Muscle of back (tissue), 3 donors: ENCODE measurements at regions not wholly inside any gene's neighbourhood (a gene's known extent, or its start where the extent isn't known, plus 50 kb on each side); places are given as distances from the start of the nearest gene placed in this dataset.
A peak's percentile ranks its signal among the peaks of the same experiment; 100 is the strongest.
"Not testable (repeated sequence)": the region's sequence is repeated elsewhere in the genome, so short reads cannot be mapped to it uniquely, and the experiment has no call there.

Experiments
- DNase-seq, 3 donors: peaks; one replicate each; pipeline versions ENCODE4 v3.0.0 to v3.0.0-alpha.2; 2013

GRCh38 chrX:128000033-128000432 lies 52.2 kb downstream of the ACTRT1 start:
- not testable (repeated sequence) for DNase-seq

- DNase-seq = no peak
Observed at GRCh38 chrX:127963696-127964095, 88.5 kb downstream of the ACTRT1 start.

GRCh38 chrX:127947450-127947849 lies 104.8 kb downstream of the ACTRT1 start:
- DNase-seq = no peak

- DNase-seq = peak in 1 of 3 donors; percentile 0
Observed at GRCh38 chrX:127943571-127943970, 108.6 kb downstream of the ACTRT1 start.

GRCh38 chrX:127908384-127908783 lies 143.8 kb downstream of the ACTRT1 start:
- DNase-seq = no peak

- DNase-seq = no peak
Observed at GRCh38 chrX:127888767-127889166, 163.4 kb downstream of the ACTRT1 start.

GRCh38 chrX:127884921-127885320 lies 167.3 kb downstream of the ACTRT1 start:
- no peak for DNase-seq

- DNase-seq = no peak
Observed at GRCh38 chrX:127879585-127879984, 172.6 kb downstream of the ACTRT1 start.

GRCh38 chrX:127877318-127877717 lies 174.9 kb downstream of the ACTRT1 start:
- DNase-seq = peak; percentile 6 to 8 (median 6)

- DNase-seq = no peak
Observed at GRCh38 chrX:127873637-127874036, 178.6 kb downstream of the ACTRT1 start.

GRCh38 chrX:127866857-127867256 lies 185.3 kb downstream of the ACTRT1 start:
- DNase-seq = not testable (repeated sequence)

GRCh38 chrX:127861611-127862010 lies 190.6 kb downstream of the ACTRT1 start:
- no peak for DNase-seq
